HG02973 (cell line): ENCODE measurements at regions not wholly inside any gene's neighbourhood (a gene's known extent, or its start where the extent isn't known, plus 50 kb on each side); places are given as distances from the start of the nearest gene placed in this dataset.

Experiments used
- ATAC-seq: cut with Tn5 transposase; IDR thresholded peaks from one replicate; pipeline ENCODE4 v1.9.1; 2021; ENCODE audit warnings: moderate library complexity; ENCODE audit not compliant: unreplicated experiment

DNA sequence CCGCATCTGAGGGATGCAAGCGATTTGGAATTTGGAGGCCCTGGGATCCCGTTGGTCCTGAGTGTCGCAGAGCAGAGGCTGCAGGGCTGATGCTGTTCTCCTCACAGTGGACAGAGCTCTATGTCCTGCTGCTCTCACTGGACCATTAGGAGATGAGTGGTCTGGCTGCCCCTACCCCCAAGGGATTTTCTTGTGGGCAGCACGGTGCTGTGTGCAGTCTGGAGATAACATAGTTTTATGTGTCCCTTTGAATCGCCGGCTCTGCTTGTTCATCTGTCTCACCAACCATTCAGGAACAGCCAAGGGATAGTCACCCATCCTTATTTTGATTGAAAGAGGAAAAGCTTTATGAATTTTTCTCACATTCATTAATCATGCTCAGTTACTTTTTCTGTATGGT, 49.9 kb downstream of the CHRM3 start:
- ATAC-seq = no peak

- ATAC-seq = no peak
Observed at GRCh38 chr1:239437822-239438221, 51.5 kb downstream of the CHRM3 start.

DNA sequence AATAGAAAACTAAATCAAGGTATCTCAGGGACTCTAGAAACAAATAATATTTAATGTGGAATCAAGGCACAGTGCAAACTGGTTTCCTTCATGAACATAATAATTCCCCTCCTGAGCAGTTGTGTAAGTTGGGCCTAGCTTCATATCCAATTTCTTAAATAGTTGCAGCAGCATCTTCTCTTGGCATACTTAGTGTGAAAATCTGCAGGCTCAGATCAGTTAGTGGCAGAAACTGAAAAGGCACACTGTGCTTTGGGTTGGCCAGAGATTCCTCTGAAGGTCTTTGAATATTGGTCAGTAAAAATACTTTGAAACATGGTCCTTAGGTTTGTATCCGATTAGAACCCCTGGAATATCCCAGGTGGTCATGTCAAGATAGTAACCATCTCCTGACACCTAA, 52.5 kb downstream of the CHRM3 start:
- no peak for ATAC-seq

DNA sequence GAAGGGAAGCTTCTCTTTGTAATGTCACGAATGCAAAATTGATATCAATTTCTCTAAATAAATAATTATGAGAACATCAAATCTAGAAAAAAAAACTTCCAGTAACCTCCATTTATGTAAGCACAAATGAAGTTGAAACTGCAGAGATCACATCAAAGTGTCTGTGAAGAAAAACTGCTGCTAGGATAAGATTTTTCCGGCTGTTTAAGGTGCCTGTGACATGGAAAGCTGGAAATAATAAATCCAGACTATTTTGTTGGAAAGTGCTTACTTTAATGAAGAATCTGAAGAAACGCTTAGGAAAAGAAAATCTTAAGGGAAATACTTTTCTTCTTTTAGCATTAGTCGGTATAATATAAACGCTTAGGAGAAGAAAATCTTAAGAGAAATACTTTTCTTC, 57.0 kb downstream of the CHRM3 start:
- no peak for ATAC-seq

GRCh38 chr1:239446611-239447010, 60.2 kb downstream of the CHRM3 start:
- no peak for ATAC-seq

DNA sequence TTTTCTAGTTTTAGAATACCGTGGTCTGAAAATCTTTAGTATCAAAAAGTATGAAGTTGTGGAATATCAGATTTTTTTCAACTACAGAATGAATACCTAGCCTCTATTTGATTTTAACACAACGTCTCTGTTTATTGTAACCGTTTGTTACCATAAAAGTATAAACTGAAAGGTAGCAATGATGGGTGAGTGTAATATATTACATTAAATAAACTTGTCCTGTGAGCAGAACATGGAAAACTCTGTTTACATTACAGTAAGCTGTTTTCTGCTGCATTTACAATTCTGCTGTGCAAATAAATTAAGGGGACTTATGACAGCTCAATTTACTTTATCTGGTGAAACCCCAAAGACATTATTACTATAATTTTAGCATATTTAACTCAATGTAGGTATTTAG, 62.5 kb downstream of the CHRM3 start:
- no peak for ATAC-seq

DNA sequence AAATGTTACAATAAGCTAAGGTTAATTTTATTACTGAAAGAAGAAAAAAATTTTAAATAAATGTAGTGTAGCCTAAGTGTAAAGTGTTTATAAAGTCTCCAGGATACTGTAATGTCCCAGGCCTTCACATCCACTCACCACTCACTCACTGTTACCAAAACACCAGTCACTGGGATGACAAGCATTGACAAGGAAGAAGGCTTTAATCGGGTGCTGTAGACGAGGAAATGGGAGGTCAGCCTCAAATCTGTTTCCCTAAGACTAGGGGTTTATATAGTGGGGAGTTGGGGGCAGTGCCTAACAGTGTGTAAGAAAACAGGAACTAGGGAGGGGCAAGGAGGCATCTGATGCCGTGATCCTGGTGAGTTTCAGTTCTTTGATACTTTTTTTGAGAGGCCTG, 69.4 kb downstream of the CHRM3 start:
- no peak for ATAC-seq

- ATAC-seq = no peak
Observed at GRCh38 chr1:239456788-239457187, 70.4 kb downstream of the CHRM3 start.

- peak; percentile 63 for ATAC-seq
Observed at GRCh38 chr1:239457491-239458143, 71.2 kb downstream of the CHRM3 start.

DNA sequence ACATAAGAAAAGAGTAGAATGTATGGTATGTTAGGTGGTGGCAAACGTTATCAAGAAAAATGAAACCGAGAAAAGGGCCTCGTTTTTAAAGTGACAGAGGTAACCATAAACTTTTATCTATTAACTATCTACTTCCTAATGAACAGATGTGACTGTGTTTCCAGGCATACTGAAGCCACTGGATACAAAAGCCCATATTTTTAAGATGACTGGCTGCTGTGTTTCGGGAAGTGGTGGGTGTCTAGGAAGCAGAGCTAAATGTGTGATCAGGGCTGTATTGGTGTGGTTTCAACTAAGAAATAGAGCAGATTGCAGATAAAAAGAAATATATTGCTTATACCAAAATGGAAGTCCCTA, 71.8 kb downstream of the CHRM3 start:
- ATAC-seq = peak; percentile 55

GRCh38 chr1:239467730-239468129, 81.4 kb downstream of the CHRM3 start:
- ATAC-seq = no peak

GRCh38 chr1:239478069-239478468, 91.7 kb downstream of the CHRM3 start:
- no peak for ATAC-seq

- no peak for ATAC-seq
Observed at GRCh38 chr1:239483391-239483790, 97.0 kb downstream of the CHRM3 start.

DNA sequence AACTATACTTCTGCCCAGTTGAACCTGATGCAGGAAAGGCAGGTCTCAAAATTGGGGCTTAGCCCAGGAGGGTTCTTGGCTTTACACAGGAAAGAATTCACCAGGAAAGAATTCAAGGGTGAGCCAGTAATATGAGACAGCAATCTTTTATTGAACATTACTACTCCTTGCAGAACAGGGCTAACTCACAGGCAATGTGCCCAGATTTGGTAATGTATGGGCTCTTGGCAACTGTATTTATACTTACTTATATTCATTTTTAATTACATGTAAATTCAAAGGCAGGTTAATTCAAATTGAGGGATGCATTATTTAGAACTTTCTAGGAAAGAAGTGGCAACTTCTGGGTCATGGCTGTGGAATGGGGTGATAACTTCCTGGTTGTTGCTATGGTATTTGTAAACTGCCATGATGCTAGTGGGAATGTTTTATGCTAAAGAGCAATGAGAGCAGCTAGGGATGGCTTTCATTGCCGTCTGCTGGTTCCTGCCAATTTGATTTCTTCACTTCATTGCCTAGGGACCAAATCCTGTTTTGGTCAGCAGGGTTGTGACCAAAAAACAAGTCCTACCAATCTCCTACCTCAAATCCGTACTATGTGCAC, 107.5 kb downstream of the CHRM3 start:
- ATAC-seq = no peak

- no peak for ATAC-seq
Observed at GRCh38 chr1:239505094-239505493, 118.7 kb downstream of the CHRM3 start.

- no peak for ATAC-seq
Observed at GRCh38 chr1:239507826-239508225, 121.5 kb downstream of the CHRM3 start.

DNA sequence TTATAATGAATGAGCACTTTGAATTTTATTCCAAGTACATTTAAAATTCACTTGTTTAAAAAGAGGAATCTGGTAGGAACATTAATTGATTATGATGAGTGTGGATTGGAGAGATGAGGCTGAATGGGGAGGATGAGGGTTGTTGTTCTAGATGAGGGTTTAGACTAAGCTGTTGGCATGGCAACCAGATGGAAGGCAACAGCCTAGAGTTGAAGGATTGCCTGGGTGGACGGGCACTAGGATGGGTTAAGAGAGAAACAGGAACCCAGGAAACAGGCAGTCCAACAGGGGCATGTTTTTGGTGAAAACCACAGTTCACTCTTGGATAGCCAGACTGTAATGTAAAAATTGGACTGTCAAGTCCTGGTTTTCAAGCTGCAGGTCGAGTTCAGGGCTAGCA, 125.5 kb downstream of the CHRM3 start:
- no peak for ATAC-seq

DNA sequence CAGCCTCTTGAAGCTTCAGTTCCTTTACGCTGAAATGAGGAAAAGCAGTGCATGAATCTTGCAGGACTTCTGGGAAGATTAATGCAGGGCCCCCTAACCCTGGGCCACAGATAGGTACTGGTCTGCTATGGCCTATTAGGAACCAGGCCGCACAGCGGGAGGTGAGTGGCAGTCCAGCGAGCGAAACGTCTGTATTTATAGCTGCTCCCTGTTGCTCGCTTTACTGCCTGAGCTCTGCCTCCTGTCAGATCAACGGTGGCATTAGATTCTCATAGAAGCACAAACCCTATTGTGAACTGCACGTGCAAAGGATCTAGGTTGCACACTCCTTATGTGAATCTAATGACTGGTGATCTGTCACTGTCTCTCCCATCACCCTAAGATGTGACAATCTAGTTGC, 130.2 kb downstream of the CHRM3 start:
- ATAC-seq = no peak

DNA sequence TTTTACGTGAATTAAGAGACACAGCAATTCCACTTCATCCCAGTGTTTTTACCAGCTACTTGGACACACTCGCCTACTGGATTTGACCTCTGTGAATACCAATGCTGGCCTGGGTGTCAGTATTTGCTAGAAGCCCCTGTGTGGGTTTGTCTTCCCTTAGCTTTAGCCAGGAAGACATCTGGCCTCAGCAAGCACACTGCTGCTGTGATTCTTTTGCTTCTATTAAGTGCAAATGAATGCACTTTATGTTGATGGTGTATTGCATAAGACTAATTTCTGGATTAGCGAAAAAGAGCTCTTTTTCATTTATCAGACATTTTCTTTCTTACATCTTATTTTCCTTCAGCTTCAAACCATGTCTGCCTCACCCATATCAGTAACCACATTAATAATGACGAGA, 140.0 kb downstream of the CHRM3 start:
- ATAC-seq = no peak

GRCh38 chr1:239527051-239527693, 140.8 kb downstream of the CHRM3 start:
- ATAC-seq = no peak

DNA sequence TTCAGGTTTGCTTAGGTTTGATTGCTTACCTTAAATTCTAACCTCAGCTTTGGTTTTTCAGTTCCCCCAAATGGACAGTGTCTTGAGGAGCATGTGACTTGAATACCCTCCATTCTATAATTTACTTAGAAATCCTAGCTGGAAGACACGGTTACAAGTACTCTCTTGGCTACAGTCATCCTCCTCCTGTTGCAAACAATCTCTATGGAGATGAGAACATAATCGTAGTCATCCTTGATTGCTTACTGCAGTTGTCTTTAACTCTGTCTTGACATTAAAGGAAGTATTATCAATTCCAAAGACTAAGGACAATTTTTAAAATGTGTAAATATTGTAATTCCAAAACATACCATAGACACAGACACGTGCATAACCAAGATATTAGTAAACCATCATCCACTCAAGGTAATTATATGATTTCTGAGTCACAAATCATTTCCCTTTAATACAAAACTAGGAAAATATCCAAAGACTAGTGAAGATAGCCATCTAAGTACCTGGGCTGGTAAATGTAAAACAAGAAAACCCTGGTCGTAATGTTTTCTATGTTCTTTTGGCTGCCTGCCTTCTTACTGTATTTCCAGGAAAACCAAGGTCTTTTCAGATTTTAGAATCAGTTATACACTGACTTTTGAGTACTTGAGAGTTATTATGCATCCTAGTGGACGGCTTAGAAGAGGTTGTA, 149.9 kb downstream of the CHRM3 start:
- no peak for ATAC-seq

- ATAC-seq = no peak
Observed at GRCh38 chr1:239537795-239538194, 151.4 kb downstream of the CHRM3 start.
